Stomach (tissue), 4 donors: ENCODE measurements at regions not wholly inside any gene's neighbourhood (a gene's known extent, or its start where the extent isn't known, plus 50 kb on each side); places are given as distances from the start of the nearest gene placed in this dataset.

Experiments
- EP300 ChIP-seq: sonication (generic); formaldehyde crosslinking; IDR thresholded peaks from one replicate; pipeline ENCODE4 v1.6.1; 2017; ENCODE audit warnings: antibody characterized with exemption
- POLR2A ChIP-seq, 4 donors: fragments of 450-650 bp; IDR thresholded peaks; one replicate each; pipeline ENCODE4 v1.6.1; 2016; ENCODE audit warnings: antibody characterized with exemption in 4 of 4, control low read depth in 2 of 4, mild to moderate bottlenecking in 1 of 4, moderate library complexity in 1 of 4
- POLR2AphosphoS5 ChIP-seq, 3 donors: sonication (generic); formaldehyde crosslinking; IDR thresholded peaks; one replicate each; pipeline ENCODE4 v1.6.1; 2016; ENCODE audit warnings: antibody characterized with exemption in 3 of 3
- TF ChIP-seq, protein P1 (sequence below), 7 experiments: fragments of 450-650 bp in 4 of 7; fragments of 200-600 bp in 3 of 7; sonication (generic) in 3 of 7; IDR thresholded peaks; one replicate each; pipeline ENCODE4 v1.5.1; 2016 to 2019; ENCODE audit warnings: antibody characterized with exemption in 7 of 7, control low read depth in 2 of 7, mild to moderate bottlenecking in 1 of 7

- TF ChIP-seq POLR2A (IDR thresholded peaks at IDR 0.05) (no peak), POLR2AphosphoS5 (IDR thresholded peaks at IDR 0.05) (no peak), EP300 (no peak)
- TF ChIP-seq, protein P1, sequence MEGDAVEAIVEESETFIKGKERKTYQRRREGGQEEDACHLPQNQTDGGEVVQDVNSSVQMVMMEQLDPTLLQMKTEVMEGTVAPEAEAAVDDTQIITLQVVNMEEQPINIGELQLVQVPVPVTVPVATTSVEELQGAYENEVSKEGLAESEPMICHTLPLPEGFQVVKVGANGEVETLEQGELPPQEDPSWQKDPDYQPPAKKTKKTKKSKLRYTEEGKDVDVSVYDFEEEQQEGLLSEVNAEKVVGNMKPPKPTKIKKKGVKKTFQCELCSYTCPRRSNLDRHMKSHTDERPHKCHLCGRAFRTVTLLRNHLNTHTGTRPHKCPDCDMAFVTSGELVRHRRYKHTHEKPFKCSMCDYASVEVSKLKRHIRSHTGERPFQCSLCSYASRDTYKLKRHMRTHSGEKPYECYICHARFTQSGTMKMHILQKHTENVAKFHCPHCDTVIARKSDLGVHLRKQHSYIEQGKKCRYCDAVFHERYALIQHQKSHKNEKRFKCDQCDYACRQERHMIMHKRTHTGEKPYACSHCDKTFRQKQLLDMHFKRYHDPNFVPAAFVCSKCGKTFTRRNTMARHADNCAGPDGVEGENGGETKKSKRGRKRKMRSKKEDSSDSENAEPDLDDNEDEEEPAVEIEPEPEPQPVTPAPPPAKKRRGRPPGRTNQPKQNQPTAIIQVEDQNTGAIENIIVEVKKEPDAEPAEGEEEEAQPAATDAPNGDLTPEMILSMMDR (IDR thresholded peaks at IDR 0.05), result no peak
Observed at GRCh38 chr2:35468245-35468644, 887.3 kb upstream of the CRIM1 start.
